Retinal pigment epithelial cell (primary cell): ENCODE measurements at regions not wholly inside any gene's neighbourhood (a gene's known extent, or its start where the extent isn't known, plus 50 kb on each side); places are given as distances from the start of the nearest gene placed in this dataset.

Source experiments
- DNase-seq: peaks from one replicate; pipeline ENCODE4 v3.0.0-alpha.2; 2010; ENCODE audit warnings: low read depth
- H3K4me3 ChIP-seq: 2 replicates; pipeline ENCODE4 v1.5.1; 2011; ENCODE audit warnings: mild to moderate bottlenecking, low read length, control low read depth, moderate library complexity
- CTCF ChIP-seq: conservative IDR thresholded peaks from 2 replicates; pipeline ENCODE4 v1.5.1; 2011; ENCODE audit warnings: low read depth, low read length, control low read depth, inconsistent platforms

- no peak for DNase-seq
- no peak overlapping the region for H3K4me3 ChIP-seq
- TF ChIP-seq CTCF: no peak
These were observed 125.4 kb downstream of the SIK1 start for GRCh38 chr21:43301409-43302061.

GRCh38 chr21:43300496-43301408 lies 126.2 kb downstream of the SIK1 start:
- no peak for TF ChIP-seq CTCF
- DNase-seq: no peak
- H3K4me3 ChIP-seq: no peak overlapping the region

- DNase-seq: no peak
- no peak for TF ChIP-seq CTCF
These were observed 127.3 kb downstream of the SIK1 start for GRCh38 chr21:43299441-43300277.

GRCh38 chr21:43298546-43299440 lies 128.1 kb downstream of the SIK1 start:
- H3K4me3 ChIP-seq: no peak overlapping the region
- DNase-seq: no peak
- TF ChIP-seq CTCF: no peak

More at GRCh38 chr21:43299441-43300277, 127.3 kb downstream of the SIK1 start:
- H3K4me3 ChIP-seq: no peak overlapping the region

GRCh38 chr21:43297989-43298388 lies 128.9 kb downstream of the SIK1 start:
- no peak for DNase-seq
- no peak overlapping the region for H3K4me3 ChIP-seq
- no peak for TF ChIP-seq CTCF

GRCh38 chr21:43297391-43297981 lies 128.7 kb downstream of the CRYAA start:
- TF ChIP-seq CTCF: no peak
- DNase-seq: no peak
- no peak overlapping the region for H3K4me3 ChIP-seq
